PC-9 (cell line): ENCODE measurements at regions not wholly inside any gene's neighbourhood (a gene's known extent, or its start where the extent isn't known, plus 50 kb on each side); places are given as distances from the start of the nearest gene placed in this dataset.

Source experiments
- BruUV-seq: library from RNA; stranded (reverse); fragments of 400-500 nt; replicated peaks from 2 replicates; lab custom pipeline; 2021; lab: Mats Ljungman, UMichigan
- CTCF ChIA-PET: fragments of 300-600 bp; sonication (Branson Sonifier 250); formaldehyde crosslinking; loops from one replicate; lab custom pipeline; 2022; ENCODE audit warnings: antibody characterized with exemption; lab: Charles Lee
- POLR2A ChIA-PET: fragments of 300-600 bp; sonication (Branson Sonifier 250); formaldehyde crosslinking; loops from one replicate; lab custom pipeline; 2022; ENCODE audit warnings: antibody characterized with exemption; ENCODE audit not compliant: unreplicated experiment; lab: Charles Lee
- DNase-seq, 2 experiments: peaks; one replicate each; pipeline versions ENCODE4 v3.0.0 to v3.0.0-alpha.2; 2015 to 2022; ENCODE audit warnings: mixed read lengths in 1 of 2
- H2AFZ ChIP-seq: fragments of 200-600 bp; sonication (generic); 2 replicates; pipeline ENCODE4 v1.8.1; 2017; ENCODE audit warnings: antibody characterized with exemption
- H3F3A ChIP-seq: fragments of 200-600 bp; sonication (generic); 2 replicates; pipeline ENCODE4 v1.8.1; 2017; ENCODE audit warnings: antibody characterized with exemption, mild to moderate bottlenecking, low read depth; ENCODE audit not compliant: insufficient read depth
- H3K27ac ChIP-seq: fragments of 200-600 bp; sonication (generic); 2 replicates; pipeline ENCODE4 v1.6.1; 2016; ENCODE audit warnings: mixed run types
- H3K27me3 ChIP-seq: fragments of 200-600 bp; sonication (generic); 2 replicates; pipeline ENCODE4 v1.6.1; 2016; ENCODE audit warnings: low read depth, mixed run types; ENCODE audit not compliant: insufficient read depth
- H3K36me3 ChIP-seq: fragments of 200-600 bp; sonication (generic); 2 replicates; pipeline ENCODE4 v1.6.1; 2016; ENCODE audit warnings: low read depth, mixed run types
- H3K4me1 ChIP-seq: fragments of 200-600 bp; sonication (generic); replicated peaks from 2 replicates; pipeline ENCODE4 v1.6.1; 2016; ENCODE audit warnings: mixed run types; ENCODE audit not compliant: insufficient read depth
- H3K4me2 ChIP-seq: fragments of 200-600 bp; sonication (generic); 2 replicates; pipeline ENCODE4 v1.6.1; 2017; ENCODE audit warnings: mixed run types
- H3K4me3 ChIP-seq: fragments of 200-600 bp; sonication (generic); 2 replicates; pipeline ENCODE4 v1.6.1; 2016; ENCODE audit warnings: mixed run types
- H3K79me2 ChIP-seq: fragments of 200-600 bp; sonication (generic); 2 replicates; pipeline ENCODE4 v1.6.1; 2017; ENCODE audit warnings: low read depth, mixed run types
- H3K9me2 ChIP-seq: fragments of 200-600 bp; sonication (generic); 2 replicates; pipeline ENCODE4 v1.8.1; 2017; ENCODE audit warnings: mild to moderate bottlenecking; ENCODE audit not compliant: insufficient read depth
- H3K9me3 ChIP-seq: fragments of 200-600 bp; sonication (generic); 2 replicates; pipeline ENCODE4 v1.8.1; 2016; ENCODE audit warnings: low read depth; ENCODE audit not compliant: insufficient read depth
- H4K20me1 ChIP-seq: fragments of 200-600 bp; sonication (generic); 2 replicates; pipeline ENCODE4 v1.8.1; 2017; ENCODE audit not compliant: insufficient read depth
- CTCF ChIP-seq: fragments of 200-600 bp; sonication (generic); conservative IDR thresholded peaks from 2 replicates; pipeline ENCODE4 v1.6.1; 2017; ENCODE audit warnings: mixed run types, antibody characterized with exemption, mild to moderate bottlenecking, moderate library complexity
- EZH2 ChIP-seq: fragments of 200-600 bp; sonication (generic); IDR thresholded peaks from 2 replicates; pipeline ENCODE4 v1.8.0; 2017; ENCODE audit warnings: antibody characterized with exemption, low read depth
- intact Hi-C: fragments of 100-400 bp; cut with micrococcal nuclease; formaldehyde crosslinking; loops from one replicate; pipeline ENCODE4 v1.10.0; 2022; ENCODE audit not compliant: unreplicated experiment

GRCh38 chr3:153572654-153573053 is 410.6 kb downstream of the RAP2B start:
- no peak overlapping the region for H3K27ac ChIP-seq
- no peaks in the 10 kb centered on the region for H3K27me3 ChIP-seq
- H3K4me3 ChIP-seq = no peak overlapping the region
- no peak for TF ChIP-seq EZH2
- no peak for TF ChIP-seq CTCF
- H3K36me3 ChIP-seq = no peaks in the 10 kb centered on the region
- ChIA-PET POLR2A (no interaction called here), CTCF (no interaction called here)
- H4K20me1 ChIP-seq = no peaks in the 10 kb centered on the region
- no peaks in the 10 kb centered on the region for H3K79me2 ChIP-seq
- no peaks in the 10 kb centered on the region for H3F3A ChIP-seq
- intact Hi-C loops = no loop called here
- H3K9me3 ChIP-seq = no peaks in the 10 kb centered on the region
- H3K4me1 ChIP-seq = no peaks in the 10 kb centered on the region
- H3K4me2 ChIP-seq = no peak overlapping the region
- no TSS peak for BruUV-seq
- no peak for DNase-seq
- no peak overlapping the region for H2AFZ ChIP-seq
- H3K9me2 ChIP-seq = no peaks in the 10 kb centered on the region

DNA sequence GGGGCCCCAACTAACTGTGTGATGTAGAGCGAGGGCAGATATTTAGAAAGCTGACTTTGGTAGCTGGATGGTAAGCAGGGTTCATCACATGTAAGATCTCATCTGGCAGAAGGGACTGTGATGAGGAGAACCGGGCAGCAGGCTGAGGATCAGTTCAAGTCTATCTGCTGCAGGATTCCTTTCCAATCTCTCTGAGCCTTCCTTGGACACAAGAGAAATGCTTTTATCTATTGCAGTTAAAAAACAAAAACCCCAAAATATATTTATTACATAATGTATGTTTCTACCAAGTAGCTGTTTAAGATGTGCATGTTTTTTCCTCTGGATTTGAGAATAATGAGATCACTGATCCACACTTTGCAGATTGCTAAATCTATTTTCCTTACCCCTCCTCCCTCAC is 411.5 kb downstream of the RAP2B start:
- no peak overlapping the region for H3K4me3 ChIP-seq
- TF ChIP-seq EZH2 (no peak), CTCF (no peak)
- ChIA-PET POLR2A (no interaction called here), CTCF (no interaction called here)
- no peaks in the 10 kb centered on the region for H3K36me3 ChIP-seq
- no peaks in the 10 kb centered on the region for H3F3A ChIP-seq
- no TSS peak for BruUV-seq
- no peaks in the 10 kb centered on the region for H4K20me1 ChIP-seq
- no peak for DNase-seq
- H3K27ac ChIP-seq = no peak overlapping the region
- no peaks in the 10 kb centered on the region for H3K9me3 ChIP-seq
- H2AFZ ChIP-seq = 0 out of 2 replicates have a peak overlapping the region, but pooled peaks have one; percentile 31
- no peaks in the 10 kb centered on the region for H3K9me2 ChIP-seq
- no peaks in the 10 kb centered on the region for H3K79me2 ChIP-seq
- no peaks in the 10 kb centered on the region for H3K27me3 ChIP-seq
- intact Hi-C loops = no loop called here
- no peaks in the 10 kb centered on the region for H3K4me1 ChIP-seq
- no peak overlapping the region for H3K4me2 ChIP-seq

DNA sequence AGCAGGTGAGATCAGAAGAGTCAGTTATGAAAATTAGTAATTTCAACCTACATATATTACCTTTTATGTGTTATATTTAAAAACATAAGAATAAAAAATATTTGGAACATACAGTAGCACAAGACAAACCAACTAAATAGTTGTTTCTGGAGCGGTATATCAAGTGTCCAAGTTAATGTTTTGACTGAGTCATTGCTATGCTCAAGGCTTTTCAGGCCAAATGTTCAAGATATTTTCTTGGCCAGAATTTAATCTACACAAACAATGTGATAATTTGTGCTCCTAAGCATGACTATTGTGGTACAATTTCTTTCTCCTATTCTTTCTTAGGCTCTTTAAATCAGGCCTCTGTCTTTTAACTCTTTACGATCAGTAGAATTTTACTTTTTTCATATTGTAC is 412.4 kb downstream of the RAP2B start:
- no peaks in the 10 kb centered on the region for H3K9me2 ChIP-seq
- CTCF ChIA-PET = no interaction called here
- H2AFZ ChIP-seq = no peak overlapping the region
- intact Hi-C loops = no loop called here
- H4K20me1 ChIP-seq = no peaks in the 10 kb centered on the region
- no peak overlapping the region for H3K27ac ChIP-seq
- no peak overlapping the region for H3K4me2 ChIP-seq
- H3K9me3 ChIP-seq = no peaks in the 10 kb centered on the region
- no peaks in the 10 kb centered on the region for H3F3A ChIP-seq
- H3K4me1 ChIP-seq = no peaks in the 10 kb centered on the region
- DNase-seq = no peak
- no TSS peak for BruUV-seq
- TF ChIP-seq EZH2 (no peak), CTCF (no peak)
- H3K4me3 ChIP-seq = no peak overlapping the region
- POLR2A ChIA-PET = no interaction called here
- H3K27me3 ChIP-seq = no peaks in the 10 kb centered on the region
- H3K36me3 ChIP-seq = no peaks in the 10 kb centered on the region
- H3K79me2 ChIP-seq = no peaks in the 10 kb centered on the region
